ENCODE measurements at regions not wholly inside any gene's neighbourhood (a gene's known extent, or its start where the extent isn't known, plus 50 kb on each side); places are given as distances from the start of the nearest gene placed in this dataset.

DNA sequence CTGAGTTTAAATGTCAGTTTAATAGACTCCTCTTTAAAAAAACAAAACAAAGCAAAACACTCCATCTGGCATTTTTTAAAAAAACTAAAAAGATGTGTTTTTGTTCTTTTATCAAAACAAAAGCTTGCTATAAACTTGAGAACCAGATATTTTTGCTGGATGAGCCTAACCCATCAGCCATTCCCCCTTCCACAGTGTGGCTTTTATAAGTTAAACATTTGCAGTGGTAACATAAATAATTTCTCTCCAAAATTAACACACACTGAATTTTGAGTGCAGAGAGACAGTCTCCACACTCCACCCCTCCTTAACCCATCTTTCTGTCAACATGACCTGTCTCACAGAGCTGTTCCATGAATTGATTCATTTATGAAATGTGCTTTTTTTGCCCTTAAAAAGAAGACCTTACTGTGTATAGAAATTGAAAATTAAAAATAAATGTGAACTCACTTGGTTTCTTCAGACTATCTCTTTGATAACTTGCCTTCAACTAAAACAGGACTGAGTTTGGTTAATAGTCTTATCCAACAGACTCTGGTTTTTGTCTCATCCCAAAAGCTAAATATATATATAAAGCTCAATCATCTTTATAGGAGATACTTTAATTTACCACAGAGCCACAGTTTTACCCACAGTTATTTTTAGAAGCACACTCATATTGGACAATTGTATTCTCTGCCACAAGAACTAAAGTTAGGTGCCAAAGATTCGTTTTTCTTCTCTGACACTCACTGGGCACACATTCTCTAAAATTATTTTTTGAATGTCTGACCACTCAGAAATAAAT lies 64.8 kb upstream of the STK39 start:
- DNase-seq (ENCODE audit: low spot score): no peak
- TF ChIP-seq, protein P1, sequence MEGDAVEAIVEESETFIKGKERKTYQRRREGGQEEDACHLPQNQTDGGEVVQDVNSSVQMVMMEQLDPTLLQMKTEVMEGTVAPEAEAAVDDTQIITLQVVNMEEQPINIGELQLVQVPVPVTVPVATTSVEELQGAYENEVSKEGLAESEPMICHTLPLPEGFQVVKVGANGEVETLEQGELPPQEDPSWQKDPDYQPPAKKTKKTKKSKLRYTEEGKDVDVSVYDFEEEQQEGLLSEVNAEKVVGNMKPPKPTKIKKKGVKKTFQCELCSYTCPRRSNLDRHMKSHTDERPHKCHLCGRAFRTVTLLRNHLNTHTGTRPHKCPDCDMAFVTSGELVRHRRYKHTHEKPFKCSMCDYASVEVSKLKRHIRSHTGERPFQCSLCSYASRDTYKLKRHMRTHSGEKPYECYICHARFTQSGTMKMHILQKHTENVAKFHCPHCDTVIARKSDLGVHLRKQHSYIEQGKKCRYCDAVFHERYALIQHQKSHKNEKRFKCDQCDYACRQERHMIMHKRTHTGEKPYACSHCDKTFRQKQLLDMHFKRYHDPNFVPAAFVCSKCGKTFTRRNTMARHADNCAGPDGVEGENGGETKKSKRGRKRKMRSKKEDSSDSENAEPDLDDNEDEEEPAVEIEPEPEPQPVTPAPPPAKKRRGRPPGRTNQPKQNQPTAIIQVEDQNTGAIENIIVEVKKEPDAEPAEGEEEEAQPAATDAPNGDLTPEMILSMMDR (IDR thresholded peaks at IDR 0.05): no peak
- ATAC-seq (ENCODE audit: insufficient number of reproducible peaks, low FRiP score, low read depth): no peak
- Histone ChIP-seq H3K4me1 (ENCODE audit: control insufficient read depth in 1 of 2, low read depth in 2 of 2) (peaks cover 14 to 34% of the 10 kb centered on the region in 2 donors), H3K27ac (no peak overlapping the region), H3K27me3 (replicated peaks; ENCODE audit: insufficient read depth) (no peaks in the 10 kb centered on the region), H3K4me3 (no peak overlapping the region), H3K36me3 (no peaks in the 10 kb centered on the region), H3K9me3 (no peaks in the 10 kb centered on the region)

DNA sequence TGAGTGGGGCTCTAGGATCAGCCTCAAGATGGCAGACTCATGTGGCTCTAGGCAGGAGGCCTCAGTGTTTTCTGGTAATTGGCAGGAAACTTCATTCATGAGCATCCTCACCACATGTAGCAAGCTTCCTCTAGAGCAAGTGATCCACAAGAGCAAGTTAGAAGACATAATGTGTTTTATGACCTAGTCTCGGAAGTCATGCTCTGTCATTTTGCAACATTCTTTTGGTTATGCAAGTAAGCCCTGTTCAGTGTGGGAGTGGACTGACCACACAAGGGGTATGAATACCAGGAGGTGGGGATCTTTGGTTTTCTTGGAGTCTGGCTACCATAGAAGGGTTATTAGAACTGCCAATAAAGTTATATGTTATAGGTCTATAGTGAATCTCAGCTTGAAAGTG lies 66.8 kb upstream of the STK39 start:
- Histone ChIP-seq H3K4me1 (ENCODE audit: control insufficient read depth in 1 of 2, low read depth in 2 of 2) (peaks cover 14 to 34% of the 10 kb centered on the region in 2 donors), H3K4me3 (no peak overlapping the region), H3K27ac (no peak overlapping the region), H3K9me3 (no peaks in the 10 kb centered on the region), H3K36me3 (no peaks in the 10 kb centered on the region), H3K27me3 (replicated peaks; ENCODE audit: insufficient read depth) (no peaks in the 10 kb centered on the region)
- ATAC-seq (ENCODE audit: insufficient number of reproducible peaks, low FRiP score, low read depth) (no peak), DNase-seq (ENCODE audit: low spot score) (no peak)
- TF ChIP-seq, protein P1 (IDR thresholded peaks at IDR 0.05): no peak

DNA sequence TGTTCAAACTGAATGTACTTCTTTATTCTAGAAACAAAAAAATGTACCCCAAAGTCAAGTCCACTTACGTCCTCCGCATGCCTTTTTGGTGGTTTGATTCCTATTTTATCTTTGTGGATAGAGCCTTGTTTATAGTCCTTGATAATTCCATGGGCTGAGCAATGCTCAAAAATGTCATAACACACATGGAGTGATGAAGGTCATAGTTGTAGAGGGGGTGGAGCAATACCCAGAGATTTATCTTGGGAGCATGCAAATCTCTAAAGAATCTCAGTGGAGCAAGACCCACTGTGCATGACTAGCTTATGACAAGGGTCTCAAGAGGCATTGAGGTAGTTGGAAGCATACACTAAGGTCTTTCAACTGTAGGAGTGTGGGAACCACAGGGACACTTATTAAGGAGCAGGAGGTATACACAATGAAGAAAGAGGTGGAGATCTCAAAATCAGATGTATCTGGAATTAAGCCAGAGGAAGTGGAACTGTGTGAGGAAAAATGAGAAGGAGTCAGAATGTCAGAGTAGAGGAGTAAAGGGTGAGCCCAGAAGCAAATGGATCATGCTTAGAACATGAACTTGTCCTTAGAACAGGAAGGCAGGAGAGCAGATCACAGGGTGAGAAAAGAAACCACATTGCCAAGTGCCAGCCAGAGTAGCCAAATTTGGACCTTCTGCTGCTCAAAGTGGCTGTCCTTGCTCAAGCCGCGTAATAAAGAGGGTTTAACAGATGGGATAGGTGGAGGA lies 68.1 kb upstream of the STK39 start:
- peaks cover 14 to 34% of the 10 kb centered on the region in 2 donors for H3K4me1 ChIP-seq (ENCODE audit: control insufficient read depth in 1 of 2, low read depth in 2 of 2)
- DNase-seq (ENCODE audit: low spot score) (no peak), ATAC-seq (ENCODE audit: insufficient number of reproducible peaks, low FRiP score, low read depth) (no peak)
- H3K36me3 ChIP-seq: no peaks in the 10 kb centered on the region
- H3K27ac ChIP-seq: no peak overlapping the region
- TF ChIP-seq, protein P1 (IDR thresholded peaks at IDR 0.05): no peak
- H3K9me3 ChIP-seq: no peaks in the 10 kb centered on the region
- H3K27me3 ChIP-seq (replicated peaks; ENCODE audit: insufficient read depth): no peaks in the 10 kb centered on the region
- no peak overlapping the region for H3K4me3 ChIP-seq

DNA sequence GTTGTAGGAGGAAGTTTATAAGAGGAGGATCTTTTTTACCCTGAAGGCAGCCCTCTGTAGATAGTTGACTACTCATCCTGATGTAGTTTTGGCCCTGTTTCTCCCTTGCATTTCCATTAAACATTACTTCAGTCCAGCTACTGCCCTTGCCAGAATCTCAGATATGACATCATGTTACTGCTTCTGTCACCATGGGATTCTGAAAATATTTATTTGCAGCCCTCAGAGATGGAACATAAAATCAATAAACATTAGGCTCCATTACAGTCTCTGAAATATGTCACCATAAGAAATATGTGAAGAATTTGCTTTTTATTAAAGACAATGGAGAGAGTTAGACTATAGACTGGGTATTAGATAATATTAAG lies 68.7 kb upstream of the STK39 start:
- TF ChIP-seq, protein P1 (IDR thresholded peaks at IDR 0.05): no peak
- ATAC-seq (ENCODE audit: insufficient number of reproducible peaks, low FRiP score, low read depth): no peak
- Histone ChIP-seq H3K27ac (no peak overlapping the region), H3K4me1 (ENCODE audit: control insufficient read depth in 1 of 2, low read depth in 2 of 2) (peaks cover 14 to 34% of the 10 kb centered on the region in 2 donors), H3K9me3 (no peaks in the 10 kb centered on the region), H3K4me3 (no peak overlapping the region), H3K27me3 (replicated peaks; ENCODE audit: insufficient read depth) (no peaks in the 10 kb centered on the region), H3K36me3 (no peaks in the 10 kb centered on the region)
- DNase-seq (ENCODE audit: low spot score): no peak

DNA sequence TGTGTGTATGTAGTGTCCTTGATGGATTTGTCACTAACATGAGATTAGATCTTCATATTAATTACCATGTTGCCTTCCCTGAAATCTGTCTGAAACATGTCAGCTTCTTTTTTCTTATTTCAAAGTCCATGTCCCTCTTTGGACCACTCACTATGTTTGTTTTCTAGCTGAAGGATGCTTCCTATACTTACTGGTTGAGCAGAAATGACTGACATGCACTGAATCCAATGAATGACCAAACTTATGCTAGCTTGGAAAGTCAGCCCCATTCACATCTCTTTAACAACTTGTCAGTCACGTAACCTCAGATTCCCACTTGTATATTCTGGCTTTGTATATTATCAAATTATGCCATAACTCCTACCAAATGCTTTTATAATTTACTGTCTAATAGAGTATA lies 69.9 kb upstream of the STK39 start:
- Histone ChIP-seq H3K36me3 (no peaks in the 10 kb centered on the region), H3K27me3 (replicated peaks; ENCODE audit: insufficient read depth) (no peaks in the 10 kb centered on the region), H3K4me1 (ENCODE audit: control insufficient read depth in 1 of 2, low read depth in 2 of 2) (peaks cover 10 to 23% of the 10 kb centered on the region in 2 donors), H3K4me3 (no peak overlapping the region), H3K9me3 (no peaks in the 10 kb centered on the region), H3K27ac (no peak overlapping the region)
- DNase-seq (ENCODE audit: low spot score): no peak
- no peak for ATAC-seq (ENCODE audit: insufficient number of reproducible peaks, low FRiP score, low read depth)
- TF ChIP-seq, protein P1 (IDR thresholded peaks at IDR 0.05): no peak
